Stimulated activated CD4-positive, alpha-beta T cell treated with anti-CD3 and anti-CD28 coated beads, Interleukin-12 subunit alpha, Interleukin-12 subunit beta, amount 100 ng/mL, for 4 hours (primary cell): ENCODE measurements at regions not wholly inside any gene's neighbourhood (a gene's known extent, or its start where the extent isn't known, plus 50 kb on each side); places are given as distances from the start of the nearest gene placed in this dataset.
"Not testable (repeated sequence)": the region's sequence is repeated elsewhere in the genome, so short reads cannot be mapped to it uniquely, and the experiment has no call there.

ENCODE experiments used
- DNase-seq: peaks from one replicate; pipeline ENCODE4 v3.0.0-alpha.2; 2020

- DNase-seq: no peak
Observed at GRCh38 chr11:10998674-10999073, 140.8 kb upstream of the ZBED5 start.

GRCh38 chr11:10996678-10997077 is 138.8 kb upstream of the ZBED5 start:
- no peak for DNase-seq

GRCh38 chr11:10993640-10994039 is 135.8 kb upstream of the ZBED5 start:
- DNase-seq: no peak

- no peak for DNase-seq
Observed at GRCh38 chr11:10993186-10993585, 135.3 kb upstream of the ZBED5 start.

- no peak for DNase-seq
Observed at GRCh38 chr11:10991393-10991792, 133.5 kb upstream of the ZBED5 start.

GRCh38 chr11:10990637-10991193 is 132.9 kb upstream of the ZBED5 start:
- DNase-seq: no peak

GRCh38 chr11:10990160-10990559 is 132.3 kb upstream of the ZBED5 start:
- DNase-seq: no peak

- no peak for DNase-seq
Observed at GRCh38 chr11:10986006-10986405, 128.2 kb upstream of the ZBED5 start.

- DNase-seq: no peak
Observed at GRCh38 chr11:10984742-10985141, 126.9 kb upstream of the ZBED5 start.

GRCh38 chr11:10984250-10984649 is 126.4 kb upstream of the ZBED5 start:
- no peak for DNase-seq

GRCh38 chr11:10982704-10983510 is 125.1 kb upstream of the ZBED5 start:
- no peak for DNase-seq

GRCh38 chr11:10979529-10979928 is 121.7 kb upstream of the ZBED5 start:
- no peak for DNase-seq

- no peak for DNase-seq
Observed at GRCh38 chr11:10978198-10978597, 120.3 kb upstream of the ZBED5 start.

GRCh38 chr11:10975287-10975721 is 117.5 kb upstream of the ZBED5 start:
- DNase-seq: no peak

- no peak for DNase-seq
Observed at GRCh38 chr11:10973416-10973815, 115.6 kb upstream of the ZBED5 start.

GRCh38 chr11:10970926-10971325 is 113.1 kb upstream of the ZBED5 start:
- no peak for DNase-seq

GRCh38 chr11:10969387-10969786 is 111.5 kb upstream of the ZBED5 start:
- DNase-seq: no peak

GRCh38 chr11:10956884-10957283 is 99.0 kb upstream of the ZBED5 start:
- not testable (repeated sequence) for DNase-seq

- no peak for DNase-seq
Observed at GRCh38 chr11:10955616-10956015, 97.8 kb upstream of the ZBED5 start.

GRCh38 chr11:10954184-10954583 is 96.3 kb upstream of the ZBED5 start:
- no peak for DNase-seq

GRCh38 chr11:10952872-10953271 is 95.0 kb upstream of the ZBED5 start:
- DNase-seq: no peak

GRCh38 chr11:10947935-10948334 is 90.1 kb upstream of the ZBED5 start:
- DNase-seq: not testable (repeated sequence)

GRCh38 chr11:10946072-10946471 is 88.2 kb upstream of the ZBED5 start:
- no peak for DNase-seq

- DNase-seq: no peak
Observed at GRCh38 chr11:10945196-10945595, 87.3 kb upstream of the ZBED5 start.

- DNase-seq: no peak
Observed at GRCh38 chr11:10943968-10944367, 86.1 kb upstream of the ZBED5 start.
